ENCODE measurements at regions not wholly inside any gene's neighbourhood (a gene's known extent, or its start where the extent isn't known, plus 50 kb on each side); places are given as distances from the start of the nearest gene placed in this dataset.

DNA sequence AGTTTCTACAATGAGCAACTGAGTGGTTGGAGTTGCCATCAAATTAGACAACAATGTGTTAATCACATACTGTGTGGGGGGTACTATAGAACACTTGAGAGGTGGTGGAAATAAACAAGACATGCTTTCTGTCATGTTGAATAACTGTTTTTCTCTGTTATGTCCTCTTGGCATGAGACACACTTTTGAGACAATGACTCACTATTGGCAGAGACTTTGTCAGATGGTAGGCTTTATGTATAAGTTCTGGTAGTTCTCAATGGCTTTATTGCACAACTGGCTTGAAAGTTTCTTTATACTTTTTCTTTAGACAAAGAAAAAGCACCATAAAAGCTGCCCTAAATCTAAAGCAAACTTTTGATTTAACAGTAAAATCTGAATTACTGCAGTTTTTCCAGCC is 578.7 kb downstream of the ADCYAP1 start:
- TF ChIP-seq, protein P1, sequence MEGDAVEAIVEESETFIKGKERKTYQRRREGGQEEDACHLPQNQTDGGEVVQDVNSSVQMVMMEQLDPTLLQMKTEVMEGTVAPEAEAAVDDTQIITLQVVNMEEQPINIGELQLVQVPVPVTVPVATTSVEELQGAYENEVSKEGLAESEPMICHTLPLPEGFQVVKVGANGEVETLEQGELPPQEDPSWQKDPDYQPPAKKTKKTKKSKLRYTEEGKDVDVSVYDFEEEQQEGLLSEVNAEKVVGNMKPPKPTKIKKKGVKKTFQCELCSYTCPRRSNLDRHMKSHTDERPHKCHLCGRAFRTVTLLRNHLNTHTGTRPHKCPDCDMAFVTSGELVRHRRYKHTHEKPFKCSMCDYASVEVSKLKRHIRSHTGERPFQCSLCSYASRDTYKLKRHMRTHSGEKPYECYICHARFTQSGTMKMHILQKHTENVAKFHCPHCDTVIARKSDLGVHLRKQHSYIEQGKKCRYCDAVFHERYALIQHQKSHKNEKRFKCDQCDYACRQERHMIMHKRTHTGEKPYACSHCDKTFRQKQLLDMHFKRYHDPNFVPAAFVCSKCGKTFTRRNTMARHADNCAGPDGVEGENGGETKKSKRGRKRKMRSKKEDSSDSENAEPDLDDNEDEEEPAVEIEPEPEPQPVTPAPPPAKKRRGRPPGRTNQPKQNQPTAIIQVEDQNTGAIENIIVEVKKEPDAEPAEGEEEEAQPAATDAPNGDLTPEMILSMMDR (IDR thresholded peaks at IDR 0.05; ENCODE audit: insufficient read depth, low read depth, low read length), result no peak
- no peak for TF ChIP-seq EZH2 (IDR thresholded peaks at IDR 0.05; ENCODE audit: insufficient read depth, low read length)
- Mint-ChIP-seq H3K36me3 (ENCODE audit: low read depth, unreplicated experiment) (no peaks in the 10 kb centered on the region), H3K27ac (ENCODE audit: unreplicated experiment) (no peak overlapping the region), H3K27me3 (ENCODE audit: low read depth, unreplicated experiment) (no peaks in the 10 kb centered on the region), H3K4me1 (ENCODE audit: low read depth, unreplicated experiment) (no peaks in the 10 kb centered on the region), H3K4me3 (ENCODE audit: unreplicated experiment) (no peak overlapping the region), H3K9me3 (ENCODE audit: unreplicated experiment) (no peaks in the 10 kb centered on the region)
- Histone ChIP-seq H2AFZ (ENCODE audit: low read depth, low read length) (no peak overlapping the region), H3K9ac (ENCODE audit: low read length) (no peak overlapping the region), H3K36me3 (ENCODE audit: insufficient read depth, low read length) (no peaks in the 10 kb centered on the region), H3K4me3 (ENCODE audit: insufficient read depth, low read depth, low read length) (no peak overlapping the region), H3K27me3 (ENCODE audit: insufficient read depth, low read length) (no peaks in the 10 kb centered on the region), H3K9me3 (ENCODE audit: insufficient read depth, low read depth, low read length) (no peaks in the 10 kb centered on the region), H3K27ac (ENCODE audit: low read depth, low read length) (no peak overlapping the region), H3K79me2 (ENCODE audit: insufficient read depth, low read length) (no peaks in the 10 kb centered on the region), H4K20me1 (ENCODE audit: insufficient read depth, low read length) (no peaks in the 10 kb centered on the region), H3K4me1 (ENCODE audit: insufficient read depth, low read length) (no peaks in the 10 kb centered on the region), H3K4me2 (ENCODE audit: low read length) (no peak overlapping the region)
- DNase-seq (ENCODE audit: low read depth), result no peak
- no peak for FAIRE-seq

DNA sequence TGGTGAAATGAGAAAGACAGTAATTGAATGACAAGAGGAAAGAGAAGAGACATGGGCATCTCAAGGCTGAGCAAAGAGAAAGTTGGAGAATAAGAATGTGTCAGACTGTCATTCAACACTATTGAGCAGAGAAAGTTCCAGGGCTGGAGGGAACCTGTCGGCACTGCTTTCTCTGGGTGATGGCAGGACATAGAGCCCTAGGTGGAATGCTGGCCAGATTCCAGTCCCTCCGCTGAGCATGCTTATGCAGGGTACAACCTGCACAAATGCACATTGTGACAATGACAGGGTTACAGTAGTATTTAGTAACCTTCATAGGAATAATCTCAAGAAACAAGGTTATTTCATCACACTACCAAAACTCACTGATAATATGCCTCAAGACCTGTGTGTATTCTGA is 582.8 kb downstream of the ADCYAP1 start:
- no peak overlapping the region for H3K27ac ChIP-seq (ENCODE audit: low read depth, low read length)
- Mint-ChIP-seq H3K27ac (ENCODE audit: unreplicated experiment) (no peak overlapping the region), H3K9me3 (ENCODE audit: unreplicated experiment) (peaks cover 1% of the 10 kb centered on the region), H3K36me3 (ENCODE audit: low read depth, unreplicated experiment) (no peaks in the 10 kb centered on the region), H3K4me1 (ENCODE audit: low read depth, unreplicated experiment) (no peaks in the 10 kb centered on the region), H3K4me3 (ENCODE audit: unreplicated experiment) (no peak overlapping the region), H3K27me3 (ENCODE audit: low read depth, unreplicated experiment) (no peaks in the 10 kb centered on the region)
- no peaks in the 10 kb centered on the region for H3K79me2 ChIP-seq (ENCODE audit: insufficient read depth, low read length)
- no peaks in the 10 kb centered on the region for H3K9me3 ChIP-seq (ENCODE audit: insufficient read depth, low read depth, low read length)
- H3K9ac ChIP-seq (ENCODE audit: low read length), result no peak overlapping the region
- no peak for FAIRE-seq
- no peaks in the 10 kb centered on the region for H3K27me3 ChIP-seq (ENCODE audit: insufficient read depth, low read length)
- H3K4me1 ChIP-seq (ENCODE audit: insufficient read depth, low read length), result no peaks in the 10 kb centered on the region
- H2AFZ ChIP-seq (ENCODE audit: low read depth, low read length), result no peak overlapping the region
- no peak overlapping the region for H3K4me2 ChIP-seq (ENCODE audit: low read length)
- no peak overlapping the region for H3K4me3 ChIP-seq (ENCODE audit: insufficient read depth, low read depth, low read length)
- no peaks in the 10 kb centered on the region for H4K20me1 ChIP-seq (ENCODE audit: insufficient read depth, low read length)
- H3K36me3 ChIP-seq (ENCODE audit: insufficient read depth, low read length), result no peaks in the 10 kb centered on the region
- TF ChIP-seq, protein P1 (IDR thresholded peaks at IDR 0.05; ENCODE audit: insufficient read depth, low read depth, low read length), result no peak
- TF ChIP-seq EZH2 (IDR thresholded peaks at IDR 0.05; ENCODE audit: insufficient read depth, low read length), result no peak
- no peak for DNase-seq (ENCODE audit: low read depth)

DNA sequence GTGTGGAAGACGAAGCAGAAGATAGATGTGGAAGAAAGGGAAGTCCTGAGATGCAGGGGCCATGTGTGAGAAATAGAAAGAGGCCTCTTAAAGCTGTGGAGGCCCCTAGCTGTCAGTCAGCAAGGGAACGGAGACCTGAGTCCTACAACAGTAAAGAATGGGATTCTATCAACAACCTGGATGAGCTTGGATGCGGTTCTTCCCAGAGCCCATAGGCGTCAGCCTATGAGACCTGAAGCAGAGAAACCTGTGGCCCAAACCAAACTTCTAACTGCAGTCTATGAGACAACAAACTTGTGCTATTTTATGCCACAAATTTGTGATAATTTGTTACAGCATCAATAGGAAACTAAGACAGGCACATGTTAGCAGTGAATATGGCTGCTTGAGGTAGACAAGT is 583.7 kb downstream of the ADCYAP1 start:
- Histone ChIP-seq H3K27me3 (ENCODE audit: insufficient read depth, low read length) (no peaks in the 10 kb centered on the region), H3K79me2 (ENCODE audit: insufficient read depth, low read length) (no peaks in the 10 kb centered on the region), H3K9ac (ENCODE audit: low read length) (no peak overlapping the region), H3K4me2 (ENCODE audit: low read length) (no peak overlapping the region), H3K27ac (ENCODE audit: low read depth, low read length) (no peak overlapping the region), H3K4me3 (ENCODE audit: insufficient read depth, low read depth, low read length) (no peak overlapping the region), H3K4me1 (ENCODE audit: insufficient read depth, low read length) (no peaks in the 10 kb centered on the region), H3K9me3 (ENCODE audit: insufficient read depth, low read depth, low read length) (no peaks in the 10 kb centered on the region), H3K36me3 (ENCODE audit: insufficient read depth, low read length) (no peaks in the 10 kb centered on the region), H4K20me1 (ENCODE audit: insufficient read depth, low read length) (no peaks in the 10 kb centered on the region), H2AFZ (ENCODE audit: low read depth, low read length) (no peak overlapping the region)
- Mint-ChIP-seq H3K9me3 (ENCODE audit: unreplicated experiment) (peaks cover 1% of the 10 kb centered on the region), H3K27ac (ENCODE audit: unreplicated experiment) (no peak overlapping the region), H3K4me1 (ENCODE audit: low read depth, unreplicated experiment) (no peaks in the 10 kb centered on the region), H3K4me3 (ENCODE audit: unreplicated experiment) (no peak overlapping the region), H3K27me3 (ENCODE audit: low read depth, unreplicated experiment) (no peaks in the 10 kb centered on the region), H3K36me3 (ENCODE audit: low read depth, unreplicated experiment) (no peaks in the 10 kb centered on the region)
- FAIRE-seq, result no peak
- TF ChIP-seq, protein P1 (IDR thresholded peaks at IDR 0.05; ENCODE audit: insufficient read depth, low read depth, low read length), result no peak
- no peak for DNase-seq (ENCODE audit: low read depth)

All from astrocyte (in vitro differentiated cells and primary cell).